SK-N-SH (cell line): ENCODE measurements at regions not wholly inside any gene's neighbourhood (a gene's known extent, or its start where the extent isn't known, plus 50 kb on each side); places are given as distances from the start of the nearest gene placed in this dataset.
A peak's percentile ranks its signal among the peaks of the same experiment; 100 is the strongest.

Source experiments
- CTCF ChIA-PET: fragments of 300-600, 350-600 bp; formaldehyde crosslinking; extraction: SDS; loops from one replicate; lab custom pipeline; 2021; lab: Yijun Ruan, JAX
- POLR2A ChIA-PET: fragments of 350-600 bp; sonication (Branson Sonifier 250); formaldehyde crosslinking; extraction: SDS; loops from one replicate; lab custom pipeline; 2020; ENCODE audit warnings: antibody characterized with exemption, inconsistent platforms; lab: Yijun Ruan, JAX
- DNase-seq: peaks from one replicate; pipeline ENCODE4 v3.0.0; 2012
- H2AFZ ChIP-seq: fragments of 200-600 bp; sonication (generic); 2 replicates; pipeline ENCODE4 v1.8.1; 2016; ENCODE audit warnings: antibody characterized with exemption, mild to moderate bottlenecking, low read depth
- H3F3A ChIP-seq: fragments of 200-600 bp; sonication (generic); replicated peaks from 2 replicates; pipeline ENCODE3; 2016; ENCODE audit warnings: antibody characterized with exemption, mild to moderate bottlenecking; ENCODE audit not compliant: insufficient read depth
- H3K27ac ChIP-seq, 2 experiments: fragments of 200-500 bp in 1 of 2; fragments of 200-600 bp in 1 of 2; sonication (Bioruptor generic) in 1 of 2; sonication (generic), shearing (Covaris generic) in 1 of 2; 2 replicates each; pipeline versions ENCODE4 v1.5.1 to v1.6.1; 2014 to 2016; ENCODE audit warnings: low read depth in 2 of 2, inconsistent platforms in 1 of 2, low read length in 1 of 2, mild to moderate bottlenecking in 1 of 2, mixed read lengths in 1 of 2
- H3K27me3 ChIP-seq: fragments of 200-600 bp; sonication (generic), shearing (Covaris generic); 2 replicates; pipeline ENCODE4 v1.6.1; 2016; ENCODE audit warnings: mixed run types; ENCODE audit not compliant: insufficient read depth
- H3K36me3 ChIP-seq, 2 experiments: fragments of 200-500 bp in 1 of 2; fragments of 200-600 bp in 1 of 2; sonication (Bioruptor generic) in 1 of 2; sonication (generic) in 1 of 2; replicated peaks in 1 of 2; 2 replicates each; pipeline versions ENCODE3 to v1.5.1; 2014 to 2016; ENCODE audit warnings: low read length in 1 of 2, mild to moderate bottlenecking in 1 of 2; ENCODE audit not compliant: insufficient read depth in 2 of 2, control insufficient read depth in 1 of 2
- H3K4me1 ChIP-seq, 2 experiments: fragments of 200-500 bp in 1 of 2; fragments of 200-600 bp in 1 of 2; sonication (Bioruptor generic) in 1 of 2; sonication (generic), shearing (Covaris generic) in 1 of 2; 2 replicates each; pipeline versions ENCODE4 v1.5.1 to v1.6.1; 2014 to 2016; ENCODE audit warnings: low read depth in 1 of 2, low read length in 1 of 2, mixed run types in 1 of 2; ENCODE audit not compliant: insufficient read depth in 2 of 2, control insufficient read depth in 1 of 2
- H3K4me2 ChIP-seq: fragments of 200-600 bp; sonication (generic), shearing (Covaris generic); 2 replicates; pipeline ENCODE4 v1.6.1; 2017; ENCODE audit warnings: mixed run types
- H3K4me3 ChIP-seq, 2 experiments: fragments of 200-500 bp in 1 of 2; fragments of 200-600 bp in 1 of 2; sonication (Bioruptor generic) in 1 of 2; sonication (generic), shearing (Covaris generic) in 1 of 2; 2 replicates each; pipeline versions ENCODE4 v1.5.1 to v1.8.1; 2014 to 2016; ENCODE audit warnings: low read depth in 2 of 2, inconsistent platforms in 1 of 2, low read length in 1 of 2, mild to moderate bottlenecking in 1 of 2, mixed read lengths in 1 of 2, moderate library complexity in 1 of 2
- H3K79me2 ChIP-seq: fragments of 200-600 bp; sonication (generic); 2 replicates; pipeline ENCODE4 v1.8.1; 2017; ENCODE audit warnings: mild to moderate bottlenecking; ENCODE audit not compliant: insufficient read depth
- H3K9ac ChIP-seq: fragments of 200-600 bp; sonication (generic); 2 replicates; pipeline ENCODE4 v1.6.1; 2017; ENCODE audit warnings: mixed run types
- H3K9me2 ChIP-seq: fragments of 200-600 bp; sonication (generic); 2 replicates; pipeline ENCODE4 v1.6.1; 2017; ENCODE audit warnings: mixed run types
- H3K9me3 ChIP-seq: fragments of 200-600 bp; sonication (generic); 2 replicates; pipeline ENCODE4 v1.6.1; 2017; ENCODE audit warnings: mixed run types, mild to moderate bottlenecking, moderate library complexity
- H4K20me1 ChIP-seq: fragments of 200-600 bp; sonication (generic); 2 replicates; pipeline ENCODE4 v1.6.1; 2017; ENCODE audit warnings: mild to moderate bottlenecking, mixed run types; ENCODE audit not compliant: insufficient read depth
- CHD2 ChIP-seq: fragments of 150-350 bp; IDR thresholded peaks from 2 replicates; pipeline ENCODE4 v1.6.1; 2018; ENCODE audit warnings: low read length; ENCODE audit not compliant: partially characterized antibody
- ELF1 ChIP-seq: IDR thresholded peaks from 2 replicates; pipeline ENCODE4 v1.4.0; 2012
- EP300 ChIP-seq, 2 experiments: IDR thresholded peaks; 2 replicates each; pipeline versions ENCODE4 v1.4.0 to v1.6.1; 2012; ENCODE audit warnings: borderline replicate concordance in 1 of 2, low read depth in 1 of 2, low read length in 1 of 2
- FOXJ3 ChIP-seq: sonication (generic); formaldehyde crosslinking; IDR thresholded peaks from 2 replicates; pipeline ENCODE4 v1.5.1; 2020; ENCODE audit warnings: mild to moderate bottlenecking, missing genetic modification reagents
- MXI1 ChIP-seq: IDR thresholded peaks from 2 replicates; pipeline ENCODE4 v1.6.1; 2012; ENCODE audit warnings: mild to moderate bottlenecking, low read depth, low read length, improper control_type of control experiment
- NFIC ChIP-seq: IDR thresholded peaks from 2 replicates; pipeline ENCODE4 v1.4.0; 2012; ENCODE audit warnings: borderline replicate concordance
- RFX5 ChIP-seq: IDR thresholded peaks from 2 replicates; pipeline ENCODE4 v1.6.1; 2012; ENCODE audit warnings: mild to moderate bottlenecking, improper control_type of control experiment, low read length
- RXRA ChIP-seq: IDR thresholded peaks from 2 replicates; pipeline ENCODE4 v1.4.0; 2012; ENCODE audit warnings: low read depth, mild to moderate bottlenecking, borderline replicate concordance
- SMC3 ChIP-seq: IDR thresholded peaks from 2 replicates; pipeline ENCODE4 v1.6.1; 2012; ENCODE audit warnings: low read depth, low read length, improper control_type of control experiment
- TCF12 ChIP-seq: IDR thresholded peaks from 2 replicates; pipeline ENCODE4 v1.4.0; 2012
- YY1 ChIP-seq: IDR thresholded peaks from 2 replicates; pipeline ENCODE4 v1.4.0; 2012; ENCODE audit warnings: low read depth, mild to moderate bottlenecking
- WGBS: methylation state at CpG from one replicate; pipeline ENCODE4 v1.1.6; 2017; ENCODE audit warnings: low lambda C conversion rate; 5-methylcytosine and 5-hydroxymethylcytosine counted together
- TF ChIP-seq, protein P1 (sequence below): fragments of 150-350 bp; IDR thresholded peaks from 2 replicates; pipeline ENCODE4 v1.6.1; 2016; ENCODE audit warnings: mild to moderate bottlenecking, low read depth, low read length
- TF ChIP-seq, protein P2 (sequence below): IDR thresholded peaks from 2 replicates; pipeline ENCODE4 v1.6.1; 2012; ENCODE audit warnings: mild to moderate bottlenecking, low read depth, low read length, moderate library complexity
- TF ChIP-seq, protein P3 (sequence below): IDR thresholded peaks from 2 replicates; pipeline ENCODE4 v1.4.0; 2012; ENCODE audit warnings: low read depth, borderline replicate concordance

DNA sequence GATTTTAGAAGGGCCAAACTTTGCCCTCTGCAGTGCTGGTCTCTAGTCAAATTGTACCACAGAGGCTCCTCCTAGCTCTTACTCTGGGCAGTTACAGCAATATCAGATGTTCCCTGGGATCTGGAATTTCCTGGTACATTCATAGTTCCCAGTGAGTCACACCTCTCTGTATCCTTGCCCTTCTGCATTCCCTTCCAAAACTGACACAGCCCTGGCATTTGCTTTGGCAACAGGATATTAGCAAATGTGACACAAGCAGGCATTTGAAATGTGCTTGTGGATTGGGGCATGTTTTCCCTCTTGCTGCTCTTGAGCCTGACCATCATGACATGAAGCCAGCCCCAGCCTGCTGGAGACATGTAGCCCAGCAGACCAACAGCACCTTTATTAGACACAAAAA lies 284.7 kb upstream of the AKR1E2 start (continued):
- TF ChIP-seq SMC3, result no peak
- TF ChIP-seq, protein P1, sequence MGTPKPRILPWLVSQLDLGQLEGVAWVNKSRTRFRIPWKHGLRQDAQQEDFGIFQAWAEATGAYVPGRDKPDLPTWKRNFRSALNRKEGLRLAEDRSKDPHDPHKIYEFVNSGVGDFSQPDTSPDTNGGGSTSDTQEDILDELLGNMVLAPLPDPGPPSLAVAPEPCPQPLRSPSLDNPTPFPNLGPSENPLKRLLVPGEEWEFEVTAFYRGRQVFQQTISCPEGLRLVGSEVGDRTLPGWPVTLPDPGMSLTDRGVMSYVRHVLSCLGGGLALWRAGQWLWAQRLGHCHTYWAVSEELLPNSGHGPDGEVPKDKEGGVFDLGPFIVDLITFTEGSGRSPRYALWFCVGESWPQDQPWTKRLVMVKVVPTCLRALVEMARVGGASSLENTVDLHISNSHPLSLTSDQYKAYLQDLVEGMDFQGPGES, result no peak
- TF ChIP-seq FOXJ3, result no peak
- TF ChIP-seq, protein P2, sequence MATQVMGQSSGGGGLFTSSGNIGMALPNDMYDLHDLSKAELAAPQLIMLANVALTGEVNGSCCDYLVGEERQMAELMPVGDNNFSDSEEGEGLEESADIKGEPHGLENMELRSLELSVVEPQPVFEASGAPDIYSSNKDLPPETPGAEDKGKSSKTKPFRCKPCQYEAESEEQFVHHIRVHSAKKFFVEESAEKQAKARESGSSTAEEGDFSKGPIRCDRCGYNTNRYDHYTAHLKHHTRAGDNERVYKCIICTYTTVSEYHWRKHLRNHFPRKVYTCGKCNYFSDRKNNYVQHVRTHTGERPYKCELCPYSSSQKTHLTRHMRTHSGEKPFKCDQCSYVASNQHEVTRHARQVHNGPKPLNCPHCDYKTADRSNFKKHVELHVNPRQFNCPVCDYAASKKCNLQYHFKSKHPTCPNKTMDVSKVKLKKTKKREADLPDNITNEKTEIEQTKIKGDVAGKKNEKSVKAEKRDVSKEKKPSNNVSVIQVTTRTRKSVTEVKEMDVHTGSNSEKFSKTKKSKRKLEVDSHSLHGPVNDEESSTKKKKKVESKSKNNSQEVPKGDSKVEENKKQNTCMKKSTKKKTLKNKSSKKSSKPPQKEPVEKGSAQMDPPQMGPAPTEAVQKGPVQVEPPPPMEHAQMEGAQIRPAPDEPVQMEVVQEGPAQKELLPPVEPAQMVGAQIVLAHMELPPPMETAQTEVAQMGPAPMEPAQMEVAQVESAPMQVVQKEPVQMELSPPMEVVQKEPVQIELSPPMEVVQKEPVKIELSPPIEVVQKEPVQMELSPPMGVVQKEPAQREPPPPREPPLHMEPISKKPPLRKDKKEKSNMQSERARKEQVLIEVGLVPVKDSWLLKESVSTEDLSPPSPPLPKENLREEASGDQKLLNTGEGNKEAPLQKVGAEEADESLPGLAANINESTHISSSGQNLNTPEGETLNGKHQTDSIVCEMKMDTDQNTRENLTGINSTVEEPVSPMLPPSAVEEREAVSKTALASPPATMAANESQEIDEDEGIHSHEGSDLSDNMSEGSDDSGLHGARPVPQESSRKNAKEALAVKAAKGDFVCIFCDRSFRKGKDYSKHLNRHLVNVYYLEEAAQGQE, result no peak
- 0 out of 2 replicates have a peak, but pooled peaks have one; percentile 25 for TF ChIP-seq ELF1
- peak; percentile 80 for TF ChIP-seq TCF12
- TF ChIP-seq NFIC, result peak; percentile 67
- no peak for TF ChIP-seq YY1
- no peak for TF ChIP-seq RXRA
- peak in 1 of 2 experiments; percentile 86; a peak in 2 of 4 replicates for TF ChIP-seq EP300 (IDR thresholded peaks at IDR 0.05; ENCODE audit: borderline replicate concordance in 1 of 2, low read depth in 1 of 2, low read length in 1 of 2)
- TF ChIP-seq RFX5, result no peak
- TF ChIP-seq CHD2, result no peak
- TF ChIP-seq MXI1, result no peak
- TF ChIP-seq, protein P3, sequence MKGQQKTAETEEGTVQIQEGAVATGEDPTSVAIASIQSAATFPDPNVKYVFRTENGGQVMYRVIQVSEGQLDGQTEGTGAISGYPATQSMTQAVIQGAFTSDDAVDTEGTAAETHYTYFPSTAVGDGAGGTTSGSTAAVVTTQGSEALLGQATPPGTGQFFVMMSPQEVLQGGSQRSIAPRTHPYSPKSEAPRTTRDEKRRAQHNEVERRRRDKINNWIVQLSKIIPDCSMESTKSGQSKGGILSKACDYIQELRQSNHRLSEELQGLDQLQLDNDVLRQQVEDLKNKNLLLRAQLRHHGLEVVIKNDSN, result no peak

DNA sequence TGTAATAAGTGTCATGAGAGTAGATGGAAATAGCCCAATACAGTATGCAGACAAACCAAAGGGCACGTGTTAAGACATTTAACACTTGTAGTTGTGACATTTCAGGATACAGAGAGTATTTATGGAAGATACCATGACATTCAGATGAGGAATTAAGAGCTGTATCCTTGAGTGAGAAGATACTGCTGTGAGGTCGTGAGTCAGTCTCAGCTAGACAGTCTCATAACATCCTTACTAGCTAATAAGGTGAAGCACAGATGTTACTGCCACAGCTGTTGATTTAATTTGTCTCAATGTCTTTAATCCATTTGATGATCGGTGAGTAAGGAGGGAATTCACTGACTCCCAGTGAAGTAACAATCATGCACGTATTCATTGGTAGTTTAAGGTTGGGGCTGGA lies 288.0 kb upstream of the AKR1E2 start:
- H3K4me2 ChIP-seq, result no peak overlapping the region
- TF ChIP-seq SMC3, result no peak
- TF ChIP-seq, all 33 proteins: peak for 0
- Histone ChIP-seq H3K9ac (no peak overlapping the region), H4K20me1 (no peaks in the 10 kb centered on the region), H3K79me2 (no peaks in the 10 kb centered on the region), H3K4me3 (no peak overlapping the region), H3K27me3 (no peaks in the 10 kb centered on the region), H3K9me2 (no peaks in the 10 kb centered on the region), H3K4me1 (no peaks in the 10 kb centered on the region), H2AFZ (no peak overlapping the region), H3K27ac (no peak overlapping the region), H3K36me3 (no peaks in the 10 kb centered on the region), H3F3A (peaks cover 15% of the 10 kb centered on the region), H3K9me3 (peaks cover 4% of the 10 kb centered on the region; the same call in 1 of the 2 replicates)
- POLR2A ChIA-PET, result no interaction called here
- CTCF ChIA-PET, result no interaction called here
- DNase-seq, result no peak
- 75% methylated on average over 4 of the region's 4 CpGs for WGBS
